ENCODE measurements at regions not wholly inside any gene's neighbourhood (a gene's known extent, or its start where the extent isn't known, plus 50 kb on each side); places are given as distances from the start of the nearest gene placed in this dataset.

DNA sequence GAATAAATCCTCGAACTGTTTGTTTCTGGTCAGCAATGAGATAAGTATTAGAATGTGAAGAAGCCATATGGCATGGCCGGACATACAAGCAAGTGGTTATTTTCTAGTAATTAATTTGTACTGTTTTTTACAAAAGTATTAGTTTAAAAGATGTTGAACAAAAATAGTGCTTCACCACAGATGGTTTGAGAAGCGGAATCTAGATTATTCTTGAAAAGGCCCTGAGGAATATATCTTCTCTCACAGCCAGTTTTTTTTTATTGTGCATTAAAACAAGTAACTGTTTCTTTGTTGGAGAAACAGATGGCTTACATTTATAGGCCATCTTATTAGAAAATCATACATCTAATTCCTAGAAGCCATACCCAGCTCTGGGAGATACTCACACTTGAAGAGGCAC lies 153.3 kb downstream of the TMEM26 start:
- Histone ChIP-seq H3K27me3 (replicated peaks) (no peaks in the 10 kb centered on the region), H3K36me3 (replicated peaks) (no peaks in the 10 kb centered on the region), H3K4me3 (ENCODE audit: low read depth, low read length) (no peak overlapping the region), H3K27ac (no peak overlapping the region)
- in situ Hi-C loops (cut with HindIII; ENCODE audit: low pct_ligation_motif_present, low sequenced_read_pairs): no loop called here
- no peak for DNase-seq
- TF ChIP-seq, protein P1, sequence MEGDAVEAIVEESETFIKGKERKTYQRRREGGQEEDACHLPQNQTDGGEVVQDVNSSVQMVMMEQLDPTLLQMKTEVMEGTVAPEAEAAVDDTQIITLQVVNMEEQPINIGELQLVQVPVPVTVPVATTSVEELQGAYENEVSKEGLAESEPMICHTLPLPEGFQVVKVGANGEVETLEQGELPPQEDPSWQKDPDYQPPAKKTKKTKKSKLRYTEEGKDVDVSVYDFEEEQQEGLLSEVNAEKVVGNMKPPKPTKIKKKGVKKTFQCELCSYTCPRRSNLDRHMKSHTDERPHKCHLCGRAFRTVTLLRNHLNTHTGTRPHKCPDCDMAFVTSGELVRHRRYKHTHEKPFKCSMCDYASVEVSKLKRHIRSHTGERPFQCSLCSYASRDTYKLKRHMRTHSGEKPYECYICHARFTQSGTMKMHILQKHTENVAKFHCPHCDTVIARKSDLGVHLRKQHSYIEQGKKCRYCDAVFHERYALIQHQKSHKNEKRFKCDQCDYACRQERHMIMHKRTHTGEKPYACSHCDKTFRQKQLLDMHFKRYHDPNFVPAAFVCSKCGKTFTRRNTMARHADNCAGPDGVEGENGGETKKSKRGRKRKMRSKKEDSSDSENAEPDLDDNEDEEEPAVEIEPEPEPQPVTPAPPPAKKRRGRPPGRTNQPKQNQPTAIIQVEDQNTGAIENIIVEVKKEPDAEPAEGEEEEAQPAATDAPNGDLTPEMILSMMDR (IDR thresholded peaks at IDR 0.05; ENCODE audit: low read depth, low read length, missing control alignments): no peak

DNA sequence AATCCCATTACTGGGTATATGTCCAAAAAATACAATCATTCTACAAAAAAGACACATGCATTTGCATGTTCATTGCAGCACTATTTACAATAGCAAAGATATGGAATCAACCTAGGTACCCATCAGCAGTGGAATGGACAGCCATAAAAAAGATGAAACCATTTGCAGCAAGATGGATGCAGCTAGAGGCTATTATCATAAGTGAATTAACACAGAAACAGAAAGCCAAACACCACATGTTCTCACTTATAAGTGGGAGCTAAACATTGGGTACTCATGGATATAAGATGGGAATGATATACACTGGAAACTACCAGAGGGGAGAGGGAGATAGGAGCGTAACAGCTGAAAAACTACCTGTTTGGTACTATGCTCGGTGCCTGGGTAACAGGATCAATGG lies 154.0 kb downstream of the TMEM26 start:
- in situ Hi-C loops (cut with HindIII; ENCODE audit: low pct_ligation_motif_present, low sequenced_read_pairs): no loop called here
- DNase-seq: no peak
- Histone ChIP-seq H3K4me3 (ENCODE audit: low read depth, low read length) (no peak overlapping the region), H3K36me3 (replicated peaks) (no peaks in the 10 kb centered on the region), H3K27me3 (replicated peaks) (no peaks in the 10 kb centered on the region), H3K27ac (no peak overlapping the region)
- TF ChIP-seq, protein P1 (IDR thresholded peaks at IDR 0.05; ENCODE audit: low read depth, low read length, missing control alignments): no peak

DNA sequence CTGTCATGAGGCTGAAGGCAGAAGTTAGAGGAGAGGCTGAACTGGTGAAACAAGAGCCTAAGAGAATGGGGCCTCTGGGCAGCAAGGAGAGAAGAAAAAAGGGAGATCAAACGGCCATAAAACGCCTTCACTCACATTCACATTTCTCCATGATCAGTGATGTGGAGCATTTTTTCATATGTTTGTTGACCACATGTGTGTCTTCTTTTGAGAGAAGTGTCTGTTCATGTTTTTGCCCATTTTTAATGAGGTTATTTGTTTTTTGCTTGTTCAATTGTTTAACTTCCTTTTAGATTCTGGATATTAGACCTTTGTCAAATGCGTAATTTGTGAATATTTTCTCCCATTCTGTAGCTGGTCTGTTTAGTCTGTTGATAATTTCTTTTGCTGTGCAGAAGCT lies 155.0 kb downstream of the TMEM26 start:
- no peak overlapping the region for H3K4me3 ChIP-seq (ENCODE audit: low read depth, low read length)
- H3K27me3 ChIP-seq (replicated peaks): no peaks in the 10 kb centered on the region
- no peaks in the 10 kb centered on the region for H3K36me3 ChIP-seq (replicated peaks)
- in situ Hi-C loops (cut with HindIII; ENCODE audit: low pct_ligation_motif_present, low sequenced_read_pairs): no loop called here
- no peak for DNase-seq
- TF ChIP-seq, protein P1 (IDR thresholded peaks at IDR 0.05; ENCODE audit: low read depth, low read length, missing control alignments): no peak
- H3K27ac ChIP-seq: no peak overlapping the region

DNA sequence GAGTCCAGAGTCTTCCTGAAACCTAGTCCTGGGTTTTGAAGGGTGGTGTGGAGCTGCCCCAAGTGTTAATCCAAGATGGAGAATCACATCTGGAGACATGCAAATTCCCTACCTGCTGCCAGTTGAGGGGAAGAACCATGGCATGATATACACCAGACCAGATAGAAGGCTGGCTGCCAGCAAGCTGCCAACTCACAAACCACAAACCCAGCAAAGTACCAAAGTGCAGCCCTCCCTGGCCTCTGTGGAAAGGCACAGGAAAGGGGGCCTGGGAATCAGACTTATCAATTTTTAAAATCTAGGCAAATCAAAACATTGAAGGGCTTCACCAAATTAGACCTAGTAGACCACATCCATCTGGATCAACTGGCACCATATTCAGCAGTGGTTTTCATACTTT lies 157.0 kb downstream of the TMEM26 start:
- no peak overlapping the region for H3K27ac ChIP-seq
- no peaks in the 10 kb centered on the region for H3K27me3 ChIP-seq (replicated peaks)
- no peaks in the 10 kb centered on the region for H3K36me3 ChIP-seq (replicated peaks)
- in situ Hi-C loops (cut with HindIII; ENCODE audit: low pct_ligation_motif_present, low sequenced_read_pairs): no loop called here
- TF ChIP-seq, protein P1 (IDR thresholded peaks at IDR 0.05; ENCODE audit: low read depth, low read length, missing control alignments): no peak
- no peak overlapping the region for H3K4me3 ChIP-seq (ENCODE audit: low read depth, low read length)
- no peak for DNase-seq

DNA sequence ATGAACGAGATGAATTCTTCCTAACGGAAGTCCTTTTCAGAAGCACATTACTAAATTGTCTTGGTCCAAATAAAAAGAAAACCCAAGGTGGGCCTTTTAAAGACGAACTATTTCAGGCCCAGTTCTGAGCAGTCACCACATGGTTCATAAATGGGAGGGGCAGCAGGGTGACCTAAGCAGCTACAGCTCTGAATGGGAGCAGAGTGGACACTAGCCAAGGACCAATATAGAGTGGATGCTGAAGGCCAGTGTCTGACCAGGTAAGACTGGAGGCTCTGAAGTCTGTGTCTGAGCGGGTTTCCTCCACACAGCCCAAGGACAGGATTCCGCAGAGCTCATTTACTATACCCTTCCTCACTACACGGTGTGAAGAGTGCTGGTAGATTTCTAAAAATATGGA lies 159.1 kb downstream of the TMEM26 start:
- Histone ChIP-seq H3K27ac (no peak overlapping the region), H3K36me3 (replicated peaks) (no peaks in the 10 kb centered on the region), H3K4me3 (ENCODE audit: low read depth, low read length) (no peak overlapping the region), H3K27me3 (replicated peaks) (no peaks in the 10 kb centered on the region)
- in situ Hi-C loops (cut with HindIII; ENCODE audit: low pct_ligation_motif_present, low sequenced_read_pairs): no loop called here
- TF ChIP-seq, protein P1 (IDR thresholded peaks at IDR 0.05; ENCODE audit: low read depth, low read length, missing control alignments): no peak
- no peak for DNase-seq

DNA sequence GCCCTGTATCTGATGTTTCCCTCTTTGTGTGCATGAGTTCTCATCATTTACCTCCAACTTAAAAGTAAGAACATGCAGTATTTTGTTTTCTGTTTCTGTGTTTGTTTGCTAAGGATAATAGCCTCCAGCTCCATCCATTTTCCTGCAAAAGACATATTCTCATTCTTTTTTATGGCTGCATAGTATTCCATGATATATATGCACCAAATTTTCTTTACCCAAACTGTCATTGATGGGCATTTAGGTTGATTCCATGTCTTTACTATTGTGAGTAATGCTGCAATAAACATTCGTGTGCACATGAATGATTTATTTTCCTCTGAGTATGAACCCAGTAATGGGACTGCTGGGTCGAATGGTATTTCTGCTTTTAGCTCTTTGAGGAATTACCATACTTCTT lies 163.4 kb downstream of the TMEM26 start:
- Histone ChIP-seq H3K36me3 (replicated peaks) (no peaks in the 10 kb centered on the region), H3K27ac (no peak overlapping the region), H3K27me3 (replicated peaks) (no peaks in the 10 kb centered on the region), H3K4me3 (ENCODE audit: low read depth, low read length) (no peak overlapping the region)
- TF ChIP-seq, protein P1 (IDR thresholded peaks at IDR 0.05; ENCODE audit: low read depth, low read length, missing control alignments): no peak
- DNase-seq: no peak
- in situ Hi-C loops (cut with HindIII; ENCODE audit: low pct_ligation_motif_present, low sequenced_read_pairs): no loop called here
